AG10803 (cell line): ENCODE measurements at regions not wholly inside any gene's neighbourhood (a gene's known extent, or its start where the extent isn't known, plus 50 kb on each side); places are given as distances from the start of the nearest gene placed in this dataset.

Experiments
- DNase-seq: peaks from one replicate; pipeline ENCODE4 v3.0.0; 2010; ENCODE audit warnings: low read depth
- H3K4me3 ChIP-seq: 2 replicates; pipeline ENCODE4 v1.5.1; 2011; ENCODE audit warnings: mild to moderate bottlenecking, low read length, control low read depth
- TF ChIP-seq, protein P1 (sequence below): conservative IDR thresholded peaks from 2 replicates; pipeline ENCODE4 v1.5.1; 2011; ENCODE audit warnings: mild to moderate bottlenecking, low read length, control low read depth, inconsistent platforms

DNA sequence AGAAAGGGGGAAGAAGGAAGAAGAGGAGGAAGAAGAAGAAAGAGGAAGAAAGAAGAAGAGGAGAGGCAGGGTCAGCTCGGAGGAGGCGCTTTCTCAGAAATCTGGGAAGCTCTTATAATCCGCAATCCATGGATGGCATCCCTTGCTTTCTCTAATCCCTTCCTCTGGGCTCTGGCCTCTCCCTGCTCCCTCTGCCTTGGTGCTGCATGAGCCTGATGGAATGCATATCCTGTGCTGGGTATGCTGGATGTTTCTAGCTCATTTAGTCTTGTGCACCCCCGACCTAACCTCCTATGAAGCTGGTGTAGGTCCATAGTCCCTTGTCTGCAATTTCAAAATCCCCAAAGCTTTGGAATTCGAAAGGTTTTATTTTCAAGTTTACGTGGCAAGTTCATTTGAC, 94.2 kb upstream of the MYL2 start:
- H3K4me3 ChIP-seq = no peak overlapping the region
- no peak for DNase-seq
- TF ChIP-seq, protein P1, sequence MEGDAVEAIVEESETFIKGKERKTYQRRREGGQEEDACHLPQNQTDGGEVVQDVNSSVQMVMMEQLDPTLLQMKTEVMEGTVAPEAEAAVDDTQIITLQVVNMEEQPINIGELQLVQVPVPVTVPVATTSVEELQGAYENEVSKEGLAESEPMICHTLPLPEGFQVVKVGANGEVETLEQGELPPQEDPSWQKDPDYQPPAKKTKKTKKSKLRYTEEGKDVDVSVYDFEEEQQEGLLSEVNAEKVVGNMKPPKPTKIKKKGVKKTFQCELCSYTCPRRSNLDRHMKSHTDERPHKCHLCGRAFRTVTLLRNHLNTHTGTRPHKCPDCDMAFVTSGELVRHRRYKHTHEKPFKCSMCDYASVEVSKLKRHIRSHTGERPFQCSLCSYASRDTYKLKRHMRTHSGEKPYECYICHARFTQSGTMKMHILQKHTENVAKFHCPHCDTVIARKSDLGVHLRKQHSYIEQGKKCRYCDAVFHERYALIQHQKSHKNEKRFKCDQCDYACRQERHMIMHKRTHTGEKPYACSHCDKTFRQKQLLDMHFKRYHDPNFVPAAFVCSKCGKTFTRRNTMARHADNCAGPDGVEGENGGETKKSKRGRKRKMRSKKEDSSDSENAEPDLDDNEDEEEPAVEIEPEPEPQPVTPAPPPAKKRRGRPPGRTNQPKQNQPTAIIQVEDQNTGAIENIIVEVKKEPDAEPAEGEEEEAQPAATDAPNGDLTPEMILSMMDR = no peak

- TF ChIP-seq, protein P1 = no peak
- no peak overlapping the region for H3K4me3 ChIP-seq
- DNase-seq = no peak
Measured at GRCh38 chr12:111012918-111013317, 92.5 kb upstream of the MYL2 start.

DNA sequence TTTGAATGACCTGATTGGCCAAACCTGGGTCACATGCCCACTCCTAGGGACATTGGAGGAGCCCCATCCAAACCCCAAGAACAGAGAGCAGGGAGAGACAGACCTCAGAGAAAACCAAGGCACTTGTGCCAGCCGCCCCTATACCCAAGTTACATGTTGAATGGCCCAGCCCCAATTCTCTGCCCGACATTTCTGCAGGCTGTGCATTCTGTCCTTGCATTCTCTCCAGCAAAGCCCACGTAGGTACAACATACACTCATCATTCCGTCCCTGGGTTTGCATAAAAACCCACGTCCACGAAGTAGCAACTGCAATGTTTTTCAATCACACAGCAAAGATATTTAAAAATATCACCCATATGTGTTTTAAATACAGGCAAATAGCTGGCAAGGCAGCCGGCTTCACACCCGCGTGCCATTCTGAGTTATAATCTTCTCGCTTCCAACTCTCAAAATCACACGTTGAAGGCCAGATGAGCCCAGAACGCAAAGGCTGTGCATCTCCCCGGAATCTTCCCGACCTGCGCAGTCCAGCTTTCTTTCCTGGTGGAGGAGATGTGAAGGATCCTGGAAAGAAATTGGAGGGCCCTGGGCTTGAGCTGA, 91.7 kb upstream of the MYL2 start:
- DNase-seq = no peak
- H3K4me3 ChIP-seq = no peak overlapping the region
- TF ChIP-seq, protein P1 = no peak

DNA sequence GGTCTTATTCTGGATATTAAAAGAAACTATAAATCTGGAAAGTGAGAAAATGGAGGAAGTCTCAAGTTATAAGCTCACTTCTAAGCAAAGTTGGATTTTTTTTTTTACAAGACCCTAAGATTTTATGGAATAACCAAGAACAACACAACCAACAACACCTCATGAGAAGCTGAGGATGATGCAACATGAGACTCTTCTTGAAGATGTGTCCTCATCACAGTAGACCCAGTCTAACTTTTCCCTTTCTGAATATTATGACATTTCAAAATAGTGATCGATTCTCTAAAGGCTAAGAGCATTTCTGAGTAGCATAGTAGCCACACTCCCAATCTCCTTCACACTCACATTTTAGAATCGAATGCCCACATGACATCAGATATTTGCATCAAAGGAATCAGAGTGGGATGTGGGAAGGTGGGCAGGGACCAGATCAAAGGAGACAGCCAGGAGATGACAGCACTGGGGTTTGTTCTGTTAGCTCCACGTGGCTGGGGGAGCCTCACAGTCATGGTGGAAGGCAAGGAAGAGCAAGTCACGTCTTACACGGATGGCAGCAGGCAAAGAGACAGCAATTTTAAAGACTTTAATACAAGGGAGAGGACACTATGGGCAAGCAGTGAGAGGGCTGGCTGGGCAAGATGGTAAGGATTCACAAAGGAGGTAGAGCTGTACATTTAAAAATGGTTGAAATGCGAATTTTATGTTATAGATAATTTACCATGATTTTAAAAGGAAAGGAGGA, 90.7 kb upstream of the MYL2 start:
- DNase-seq = no peak
- no peak overlapping the region for H3K4me3 ChIP-seq
- TF ChIP-seq, protein P1 = no peak

DNA sequence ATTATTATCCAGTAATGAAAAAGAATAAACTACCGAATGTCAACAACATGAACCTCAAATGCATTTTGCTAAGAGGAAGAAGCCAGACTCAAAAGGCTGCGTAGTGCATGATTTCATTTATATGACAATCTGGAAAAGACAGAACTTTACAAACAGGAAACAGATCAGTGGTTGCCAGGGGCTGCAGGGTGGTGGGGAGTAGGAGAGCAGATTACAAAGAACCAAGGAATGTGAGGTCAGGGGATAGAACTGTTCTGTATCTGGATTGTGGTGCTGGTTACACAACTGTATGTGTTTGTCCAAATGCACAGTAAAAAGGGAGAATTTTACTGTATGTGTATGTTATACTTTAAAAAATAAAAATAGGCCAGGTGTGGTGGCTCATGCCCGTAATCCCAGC, 89.7 kb upstream of the MYL2 start:
- no peak for DNase-seq
- no peak overlapping the region for H3K4me3 ChIP-seq
- TF ChIP-seq, protein P1 = no peak

DNA sequence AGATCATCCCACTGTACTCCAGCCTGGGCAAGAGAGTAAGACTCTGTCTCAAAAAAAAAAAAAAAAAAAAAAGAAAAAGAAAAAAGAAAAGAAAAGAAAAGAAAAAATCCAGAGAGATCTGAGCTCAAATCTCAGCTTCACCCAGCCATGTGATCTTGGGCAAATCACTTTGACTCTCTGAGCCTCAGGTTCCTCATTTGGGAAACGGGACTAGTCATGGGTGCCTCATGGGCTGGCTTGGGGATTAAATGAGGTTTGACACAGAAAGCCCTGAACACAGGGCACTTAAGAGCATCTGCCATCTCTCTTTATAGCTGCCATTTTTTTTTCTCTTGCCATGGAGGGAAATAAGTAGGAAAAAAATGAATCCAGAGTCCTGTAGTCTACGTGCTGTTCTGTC, 86.2 kb upstream of the MYL2 start:
- no peak for DNase-seq
- TF ChIP-seq, protein P1 = no peak
- no peak overlapping the region for H3K4me3 ChIP-seq

GRCh38 chr12:110998971-110999370, 78.6 kb upstream of the MYL2 start:
- TF ChIP-seq, protein P1 = no peak
- no peak overlapping the region for H3K4me3 ChIP-seq
- DNase-seq = no peak
